ENCODE measurements at regions not wholly inside any gene's neighbourhood (a gene's known extent, or its start where the extent isn't known, plus 50 kb on each side); places are given as distances from the start of the nearest gene placed in this dataset.
"Not testable (repeated sequence)": the region's sequence is repeated elsewhere in the genome, so short reads cannot be mapped to it uniquely, and the experiment has no call there.

DNA sequence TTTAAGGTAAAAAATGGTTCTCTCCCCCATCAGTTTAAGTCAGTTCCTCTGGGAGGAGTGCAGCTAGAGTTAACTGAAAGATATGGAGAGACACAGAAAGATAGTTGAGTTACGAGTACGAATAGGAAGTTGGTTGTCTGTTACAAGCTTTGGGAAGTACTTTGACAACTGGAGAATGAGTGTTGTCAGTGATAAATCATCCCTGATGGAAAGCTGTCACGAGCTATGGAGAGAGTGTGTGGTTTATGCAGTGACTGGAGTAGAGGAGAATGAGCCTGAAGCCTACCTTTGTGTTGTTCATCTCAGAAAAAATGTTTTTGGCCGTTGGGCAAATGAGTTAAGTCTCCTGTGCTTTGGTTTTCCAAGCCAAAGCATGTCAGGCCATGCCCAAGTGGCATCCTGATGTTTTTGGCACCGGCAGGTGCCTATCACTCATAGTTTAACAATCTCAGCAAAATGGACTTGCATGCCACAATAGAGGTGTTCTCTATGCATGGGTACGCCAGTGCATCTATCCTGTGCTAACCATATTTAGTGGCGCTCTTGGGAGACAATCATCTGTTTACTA, 350.2 kb downstream of the IRS2 start:
- DNase-seq (ENCODE audit: low read depth): no peak

DNA sequence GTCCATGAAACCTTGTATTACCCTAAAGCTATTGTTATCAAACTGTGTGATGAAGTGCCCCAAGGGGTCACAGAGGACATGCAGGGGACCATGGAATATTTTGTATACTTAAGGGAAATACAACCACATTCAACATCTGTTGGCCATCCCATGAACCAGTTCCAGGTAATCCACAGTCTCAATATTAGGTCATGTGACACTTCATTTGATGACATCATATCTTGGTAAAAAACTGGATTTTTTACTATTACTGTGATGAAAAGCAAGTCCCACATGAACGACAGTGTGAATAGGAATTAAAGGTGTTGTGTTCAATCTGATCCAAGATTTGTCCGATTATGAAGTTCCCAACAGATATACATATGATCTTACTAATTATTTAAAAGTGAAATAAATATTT, 355.2 kb downstream of the IRS2 start:
- no peak for DNase-seq (ENCODE audit: low read depth)

DNA sequence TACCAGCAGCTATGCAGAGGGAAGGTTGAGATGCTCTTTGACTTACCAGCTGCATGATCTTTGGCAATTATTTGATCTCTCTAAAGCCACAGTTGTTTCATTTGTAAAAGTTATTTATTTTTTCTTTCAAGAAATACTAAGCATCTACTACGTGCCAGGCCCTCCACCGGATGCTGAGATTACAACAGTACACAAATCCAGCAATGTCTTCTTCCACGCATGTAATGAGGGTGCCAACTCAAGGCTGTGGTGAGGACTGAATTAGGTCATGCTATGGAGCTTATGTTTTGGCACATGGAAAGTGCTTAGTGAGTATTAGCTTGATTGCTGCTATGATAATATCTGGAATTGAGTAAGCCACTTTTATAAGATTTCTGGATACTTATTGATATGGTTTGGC, 358.2 kb downstream of the IRS2 start:
- no peak for DNase-seq (ENCODE audit: low read depth)

DNA sequence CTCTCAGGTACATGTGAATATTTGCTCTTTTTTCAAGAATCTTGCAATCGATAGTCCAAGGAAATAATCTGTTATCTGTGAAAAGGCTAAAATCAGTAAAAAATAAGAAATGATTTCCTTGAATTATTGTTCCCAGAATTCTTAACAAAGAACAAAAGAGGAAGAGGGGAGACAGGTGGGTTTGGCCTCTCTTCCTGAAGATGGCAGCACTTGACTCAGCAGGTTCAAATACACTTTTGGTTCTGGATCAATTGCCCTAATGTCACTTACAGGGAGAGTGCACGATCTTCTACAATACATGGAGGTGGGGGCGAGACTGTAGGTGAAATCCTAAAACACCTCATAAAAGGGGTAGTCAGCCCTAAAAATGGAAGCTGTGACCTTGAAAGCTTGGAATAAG, 358.7 kb downstream of the IRS2 start:
- no peak for DNase-seq (ENCODE audit: low read depth)

DNA sequence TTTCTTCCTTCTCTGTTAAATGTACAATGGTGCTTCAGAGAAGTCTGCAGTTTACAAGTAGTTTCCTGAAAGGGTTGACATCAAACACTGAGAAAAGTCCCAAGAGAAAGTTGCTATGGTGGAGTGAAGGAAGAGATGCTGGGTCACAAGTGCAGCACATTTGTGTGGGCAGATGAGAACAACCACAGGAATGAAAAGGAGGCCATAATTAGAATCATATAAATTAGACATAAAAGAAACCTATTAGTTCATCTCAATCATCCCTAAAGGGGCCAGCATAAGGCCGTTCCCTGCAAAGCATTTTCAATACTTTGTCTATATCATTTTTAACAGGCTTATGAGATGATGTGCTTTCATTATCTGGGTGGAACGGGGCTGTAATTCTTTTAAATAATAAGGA, 359.2 kb downstream of the IRS2 start:
- DNase-seq (ENCODE audit: low read depth): no peak

DNA sequence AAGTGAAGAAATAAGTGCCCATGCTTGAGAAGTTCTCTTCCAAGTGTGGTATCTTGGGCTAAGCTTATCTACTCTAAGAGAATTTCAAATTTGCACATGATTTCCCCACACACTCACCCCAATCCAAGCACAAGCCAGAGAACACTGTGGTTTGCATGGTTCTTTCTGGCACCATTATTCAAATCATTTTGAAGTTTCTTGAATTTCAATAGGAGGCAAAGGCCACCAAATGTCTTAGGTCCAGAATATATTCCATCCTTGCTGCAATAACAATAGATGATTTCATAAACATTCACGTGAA, 359.7 kb downstream of the IRS2 start:
- no peak for DNase-seq (ENCODE audit: low read depth)

DNA sequence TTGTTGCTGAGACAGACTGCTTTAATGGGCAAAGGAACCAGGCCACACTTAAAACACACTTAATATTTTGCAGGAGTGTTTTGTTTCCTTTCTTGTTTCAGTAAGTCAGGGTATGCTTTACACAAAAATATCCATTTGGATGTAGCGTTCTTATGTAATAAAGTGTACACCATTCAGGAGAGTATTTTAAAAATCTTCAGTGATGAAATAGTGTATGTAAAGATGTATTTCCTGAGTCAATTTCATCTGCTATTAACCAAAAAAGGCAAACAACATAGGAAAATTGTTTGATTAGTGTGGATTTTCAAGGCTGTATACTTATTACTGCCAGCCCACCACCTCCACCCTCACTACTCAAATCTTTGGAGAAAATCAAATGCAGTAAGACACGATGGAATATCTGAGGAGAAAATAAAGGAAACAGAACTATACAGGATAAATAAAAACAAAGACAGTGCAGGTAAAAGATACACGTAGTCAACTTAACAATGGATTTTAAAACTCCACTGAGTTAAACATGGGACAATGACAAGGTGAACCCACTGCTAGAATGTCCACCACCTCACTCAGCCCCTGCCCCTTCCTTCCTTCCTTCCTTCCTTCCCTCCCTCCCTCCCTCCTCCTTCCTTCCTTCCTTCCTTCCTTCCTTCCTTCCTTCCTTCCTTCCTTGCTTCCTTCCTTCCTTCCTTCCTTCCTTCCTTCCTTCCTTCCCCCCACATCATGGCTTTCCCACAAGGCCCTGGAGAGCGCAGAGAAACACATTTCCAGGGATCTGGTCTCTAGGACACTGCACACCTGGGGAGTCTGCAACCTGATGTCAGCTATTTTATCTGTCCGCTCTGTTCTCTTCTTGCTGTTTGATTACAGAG, 360.3 kb downstream of the IRS2 start:
- DNase-seq (ENCODE audit: low read depth): no peak

DNA sequence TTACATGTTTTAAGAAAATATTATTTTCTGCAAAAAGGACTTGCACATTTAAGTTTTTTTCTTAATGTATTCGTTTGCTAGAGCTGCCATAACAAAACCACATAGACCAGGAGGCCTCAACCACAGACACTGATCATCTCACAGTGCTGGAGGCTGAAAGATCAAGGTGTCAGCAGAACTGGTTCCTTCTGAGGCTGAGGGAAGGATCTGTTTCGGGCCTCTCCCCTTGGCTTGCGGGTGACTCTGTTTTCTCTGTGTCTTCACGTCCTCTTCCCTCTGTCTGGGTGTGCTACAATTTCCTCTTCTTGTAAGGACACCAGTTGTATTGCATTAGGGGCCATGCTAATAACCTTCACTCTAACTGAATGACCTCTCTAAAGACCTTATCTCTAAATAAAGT, 364.2 kb downstream of the IRS2 start:
- no peak for DNase-seq (ENCODE audit: low read depth)

DNA sequence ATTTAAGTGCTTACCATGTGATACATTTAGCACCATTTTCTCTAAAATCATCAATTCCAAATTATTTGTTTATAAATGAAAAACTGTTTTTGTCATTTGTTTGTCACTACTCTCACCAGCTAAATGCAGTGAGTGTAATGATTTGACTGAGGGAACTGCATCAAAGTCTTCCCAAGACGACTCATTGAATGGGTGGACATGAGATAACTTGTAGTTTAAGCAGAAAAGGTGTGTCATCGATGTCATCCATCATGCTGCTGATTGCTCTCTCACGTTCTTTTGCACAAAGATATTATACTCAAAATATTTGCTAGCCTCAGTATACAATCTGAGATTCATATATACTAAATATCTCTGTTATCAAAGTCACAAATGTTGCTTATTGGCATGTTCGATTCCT, 366.5 kb downstream of the IRS2 start:
- DNase-seq (ENCODE audit: low read depth): no peak

DNA sequence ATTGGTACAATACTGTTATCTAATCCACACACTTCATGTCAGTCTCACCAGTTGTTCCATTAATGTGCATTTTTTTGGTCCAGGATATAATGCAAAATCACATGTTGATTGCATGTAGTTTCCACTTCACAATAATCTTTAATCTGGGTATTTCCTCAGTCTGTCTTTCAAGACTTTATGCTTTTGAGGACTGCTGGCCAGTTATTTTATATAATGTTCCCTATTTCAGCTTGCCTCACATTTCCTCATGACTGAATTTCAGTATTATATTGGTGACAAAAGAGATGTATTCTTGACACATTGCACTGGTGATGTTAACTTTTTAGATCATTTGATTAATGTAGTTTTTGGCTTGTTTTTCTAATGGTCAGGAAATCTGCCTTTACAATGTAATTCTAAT, 368.3 kb downstream of the IRS2 start:
- no peak for DNase-seq (ENCODE audit: low read depth)

DNA sequence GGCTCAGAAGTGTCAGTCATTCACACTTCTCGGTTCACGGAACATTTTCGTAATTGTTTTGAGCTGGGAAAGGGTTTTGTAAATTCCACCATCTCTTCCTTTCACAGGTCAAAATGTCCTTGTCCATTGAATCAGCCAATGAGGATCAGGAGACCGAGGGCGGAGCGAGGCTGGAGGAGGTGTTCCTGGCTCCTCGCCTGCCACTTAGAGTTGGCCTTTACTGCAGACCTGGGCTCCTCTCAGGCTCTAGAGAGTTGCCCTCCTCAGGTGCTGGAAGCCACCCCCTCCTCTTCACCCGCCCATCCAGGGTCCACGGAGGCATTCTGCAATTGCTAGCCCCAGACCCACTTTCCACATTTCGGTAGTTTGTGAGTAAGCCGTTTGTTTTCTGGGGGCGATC, 370.4 kb downstream of the IRS2 start:
- no peak for DNase-seq (ENCODE audit: low read depth)

DNA sequence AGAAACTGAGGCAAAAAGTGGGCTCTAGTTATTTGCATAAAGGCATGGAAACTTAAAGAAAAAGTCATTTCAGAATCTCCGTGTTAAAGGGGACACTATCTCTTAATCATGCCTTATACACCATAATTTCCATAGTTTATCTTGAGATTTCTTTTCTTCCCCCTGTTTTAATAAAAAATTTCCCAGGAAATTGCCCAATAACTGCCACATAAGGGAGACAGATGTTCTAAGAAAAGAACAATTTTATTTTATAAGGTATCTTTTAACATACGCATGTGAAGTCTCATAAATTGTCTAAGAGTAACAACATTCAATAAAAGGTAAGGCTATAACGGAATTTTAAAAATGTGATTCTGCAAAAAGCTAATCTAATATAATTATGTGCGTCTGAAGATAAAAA, 371.3 kb downstream of the IRS2 start:
- no peak for DNase-seq (ENCODE audit: low read depth)

DNA sequence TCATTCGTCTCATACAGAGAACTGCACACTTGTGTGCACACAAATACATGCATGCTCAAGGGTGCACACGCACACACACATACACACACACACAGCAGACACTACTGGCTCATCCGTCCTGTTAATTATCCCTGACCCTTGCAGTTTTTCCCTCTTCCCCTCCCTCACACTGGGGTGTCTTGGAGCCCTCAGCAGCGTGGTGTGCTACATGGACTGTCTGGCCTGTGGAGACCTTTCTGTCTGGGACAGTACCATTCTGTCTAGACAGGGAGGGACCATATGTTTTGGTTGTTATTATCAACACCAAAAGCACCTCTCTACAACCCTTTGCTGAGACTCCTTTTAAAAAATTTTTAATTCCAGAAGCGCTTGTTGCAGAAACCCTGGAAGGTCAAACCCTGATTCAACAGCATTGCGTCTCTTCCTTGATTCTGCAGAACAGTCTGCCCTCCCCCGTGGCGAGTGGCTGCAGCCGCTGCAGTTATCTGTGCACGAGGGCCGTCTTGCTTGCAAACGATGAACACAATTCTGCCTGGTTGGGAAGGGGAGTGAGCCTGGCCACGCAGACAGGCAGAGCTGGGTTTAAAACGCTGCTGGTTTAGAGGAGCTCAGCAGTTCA, 374.0 kb downstream of the IRS2 start:
- no peak for DNase-seq (ENCODE audit: low read depth)

DNA sequence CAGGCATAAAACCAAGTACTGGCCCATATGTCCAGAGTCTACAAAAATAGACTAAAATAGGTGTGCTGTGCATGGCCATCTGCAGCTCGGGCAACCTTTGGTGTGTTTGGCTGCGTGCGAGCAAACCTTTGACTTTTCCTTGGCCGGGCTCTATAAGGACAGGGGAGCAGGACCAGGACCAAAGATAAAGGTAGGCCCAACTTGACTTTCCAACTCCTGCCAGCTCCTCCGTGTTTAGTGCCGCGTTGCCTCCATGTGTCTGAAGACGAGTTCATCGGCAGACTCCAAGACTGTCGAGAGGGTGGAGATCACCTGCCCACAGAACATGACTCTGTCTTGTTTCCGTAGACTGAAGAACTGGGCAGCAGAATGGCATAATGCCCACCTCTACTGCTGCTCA, 375.5 kb downstream of the IRS2 start:
- no peak for DNase-seq (ENCODE audit: low read depth)

DNA sequence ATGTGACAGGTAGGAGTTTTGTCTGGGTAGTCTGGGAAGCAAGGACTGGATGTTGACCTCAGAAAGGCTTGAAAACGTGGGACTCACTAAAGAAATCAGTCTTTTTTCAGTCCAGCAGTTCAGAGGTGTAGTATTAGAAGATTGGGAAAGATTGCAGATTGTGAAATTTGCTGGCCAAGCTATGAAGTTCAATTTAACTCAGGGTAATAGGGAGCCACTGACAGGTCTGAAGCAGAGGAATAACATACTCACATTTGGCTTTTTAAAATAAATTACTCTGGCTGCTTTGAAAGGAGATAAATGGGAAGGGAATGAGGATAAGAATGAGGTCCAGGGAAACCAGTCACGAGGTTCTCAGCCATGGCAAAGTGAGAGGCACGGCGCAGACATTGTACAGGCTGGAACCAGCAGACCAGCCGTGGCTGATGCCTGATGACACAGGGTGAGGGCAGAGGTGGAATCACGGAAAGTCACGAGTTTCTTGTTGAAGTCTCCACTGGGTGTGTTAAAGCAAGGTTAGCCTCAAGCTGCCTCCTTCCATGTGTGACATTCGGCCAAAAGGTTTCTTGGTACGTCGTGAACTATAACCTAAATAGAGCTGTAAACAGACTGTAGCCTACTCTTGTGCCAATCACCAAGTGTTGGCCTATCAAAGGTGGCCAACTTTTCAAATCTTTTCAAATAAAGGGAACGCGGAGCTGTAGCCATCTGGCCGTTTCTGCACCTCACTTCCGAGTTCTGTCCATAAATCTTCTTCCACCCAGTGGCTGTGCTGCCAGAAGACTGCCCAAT, 377.6 kb downstream of the IRS2 start:
- DNase-seq (ENCODE audit: low read depth): no peak

DNA sequence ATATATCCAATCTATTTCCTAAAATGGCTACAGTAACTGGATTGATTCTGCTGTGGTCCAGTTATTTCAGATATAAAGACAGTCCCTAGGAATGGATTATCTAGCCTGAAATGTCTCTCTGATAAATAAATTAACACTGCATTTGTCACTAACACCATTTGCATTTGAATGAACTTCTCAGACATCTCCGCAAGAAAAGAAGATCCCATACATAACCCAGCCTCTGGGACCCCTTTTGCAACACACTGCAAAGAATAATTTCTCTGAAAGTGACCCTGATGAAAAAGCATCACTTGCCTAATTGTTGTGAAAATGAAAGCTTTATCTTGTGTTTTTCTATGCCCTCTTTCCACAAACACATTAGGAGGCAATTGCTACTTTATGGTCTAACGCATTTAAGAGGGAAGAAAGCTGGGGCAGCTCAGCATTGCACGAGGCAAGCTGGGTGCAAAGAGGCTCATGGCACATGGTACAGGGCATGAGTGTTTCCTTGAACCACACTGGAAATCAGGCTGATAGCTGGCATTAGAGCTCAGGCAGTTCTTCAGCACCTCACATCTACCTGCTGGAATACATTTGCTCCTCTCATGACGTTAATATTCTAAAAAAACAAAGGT, 379.9 kb downstream of the IRS2 start:
- DNase-seq (ENCODE audit: low read depth): no peak

DNA sequence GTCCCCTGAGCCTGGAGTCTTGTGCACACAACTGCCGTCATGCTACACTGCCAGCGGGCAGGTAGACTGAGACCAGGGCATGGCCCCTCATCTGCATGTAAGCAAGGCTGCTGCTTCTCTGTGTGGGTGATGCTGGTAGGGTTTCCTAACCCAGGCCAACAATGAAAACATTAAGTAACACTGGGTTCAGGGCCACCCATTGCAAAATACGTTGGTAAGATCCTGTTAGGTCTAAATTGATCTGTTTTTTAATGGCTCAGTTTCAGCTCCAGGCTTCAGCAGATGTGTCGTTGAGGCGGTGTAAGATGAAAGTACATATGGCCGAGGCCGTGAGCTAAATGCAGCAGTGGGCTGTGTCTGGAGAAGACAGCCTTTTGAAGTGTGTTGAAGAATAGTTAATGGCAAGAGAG, 383.4 kb downstream of the IRS2 start:
- no peak for DNase-seq (ENCODE audit: low read depth)

DNA sequence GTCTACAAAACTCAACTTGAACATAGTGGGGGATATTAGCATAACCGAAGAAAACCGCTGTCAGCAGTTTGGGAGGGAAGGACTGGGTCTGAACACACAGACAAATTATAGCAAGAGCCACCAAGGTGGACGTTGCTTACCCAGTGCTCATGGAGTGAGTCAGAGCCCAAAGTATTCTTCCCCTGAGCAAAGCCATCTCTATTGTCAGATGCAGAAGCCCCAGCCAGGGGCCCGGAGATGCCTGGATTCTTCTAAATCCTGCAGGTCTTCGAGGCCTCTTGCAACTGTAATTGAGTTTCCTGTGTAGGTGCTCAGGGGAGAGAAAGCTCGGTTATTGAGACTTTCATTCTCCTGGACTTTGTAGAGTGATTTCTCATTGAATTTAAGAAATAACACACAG, 384.5 kb downstream of the IRS2 start:
- DNase-seq (ENCODE audit: low read depth): no peak

DNA sequence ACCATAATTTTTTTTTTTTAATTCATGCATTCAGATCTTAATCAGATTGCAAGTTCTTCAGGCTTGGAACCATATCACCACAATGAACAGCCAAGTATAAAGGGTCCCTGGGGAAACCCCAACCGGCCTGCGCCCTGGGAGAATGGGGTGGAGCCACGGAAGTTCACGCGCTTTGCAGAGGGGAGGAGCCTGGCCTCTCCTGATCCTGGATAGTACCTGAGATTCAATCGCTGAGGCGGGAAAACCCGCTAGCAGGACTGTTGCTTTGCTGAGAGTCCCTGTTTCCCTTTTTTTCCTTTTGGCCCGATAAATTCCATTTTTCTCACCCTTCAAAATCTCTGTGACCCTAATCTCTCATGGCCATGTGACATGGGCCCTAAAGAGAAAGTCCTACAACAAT, 385.1 kb downstream of the IRS2 start:
- no peak for DNase-seq (ENCODE audit: low read depth)

DNA sequence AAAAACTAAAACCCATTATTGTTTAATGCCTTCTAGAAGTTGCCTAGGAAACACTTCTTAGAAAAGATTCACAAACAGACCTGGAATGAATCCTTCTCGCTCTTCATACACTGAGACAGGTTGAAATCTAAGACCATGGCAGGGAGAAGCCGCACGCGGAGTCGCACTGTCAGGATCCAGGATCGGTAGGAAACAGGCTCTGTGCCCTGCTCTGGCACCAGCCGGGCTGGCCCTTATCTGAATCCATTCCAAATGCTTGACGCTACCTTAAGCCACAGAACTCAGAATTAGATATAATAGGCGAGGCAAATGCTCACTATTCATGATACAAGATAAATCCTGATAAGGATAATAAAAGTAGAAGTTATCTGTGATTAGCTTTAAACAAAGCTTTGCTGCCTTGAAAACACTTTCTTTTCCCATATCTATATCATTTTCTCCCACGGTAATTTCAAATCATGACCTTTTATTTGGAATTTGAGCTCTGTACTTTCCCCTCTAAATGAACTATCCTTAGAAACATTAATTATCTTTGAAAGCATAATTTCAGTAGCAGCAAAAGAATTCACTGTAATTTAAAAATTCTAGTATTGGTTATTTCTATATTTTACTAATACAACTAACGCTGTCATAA, 385.6 kb downstream of the IRS2 start:
- DNase-seq (ENCODE audit: low read depth): no peak

DNA sequence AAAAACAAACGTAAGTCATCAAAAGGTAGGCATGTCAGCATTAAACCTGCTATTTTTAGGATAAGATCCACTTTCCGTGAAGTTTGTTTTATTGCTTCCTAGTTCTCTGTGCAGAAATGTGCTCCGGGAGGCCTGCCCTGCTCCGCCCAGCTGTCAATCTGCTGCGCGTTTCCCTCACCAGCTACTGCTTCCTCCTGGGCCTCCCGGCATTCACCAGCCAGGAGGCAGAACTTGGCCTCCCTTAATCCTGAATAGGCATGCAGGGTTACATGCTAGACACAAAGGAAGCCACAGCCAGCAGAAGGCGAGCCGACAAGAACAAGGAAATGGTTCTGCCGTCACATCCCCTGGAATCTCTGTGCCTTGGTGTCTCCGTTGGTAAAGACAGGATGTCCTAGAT, 386.2 kb downstream of the IRS2 start:
- no peak for DNase-seq (ENCODE audit: low read depth)

DNA sequence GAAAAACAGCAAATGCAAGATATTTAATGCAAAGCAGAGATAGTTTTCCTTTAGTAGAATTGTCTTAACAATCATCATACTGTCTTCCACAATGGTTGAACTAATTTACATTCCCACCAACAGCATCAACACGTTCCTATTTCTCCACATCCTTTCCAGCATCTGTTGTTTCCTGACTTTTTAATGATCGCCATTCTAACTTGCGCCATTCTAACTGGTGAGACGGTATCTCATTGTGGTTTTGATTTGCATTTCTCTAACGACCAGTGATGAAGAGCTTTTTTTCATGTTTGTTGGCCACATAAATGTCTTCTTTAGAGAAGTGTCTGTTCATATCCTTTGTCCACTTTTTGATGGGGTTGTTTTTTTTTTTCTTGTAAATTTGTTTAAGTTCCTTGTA, 388.3 kb downstream of the IRS2 start:
- DNase-seq (ENCODE audit: low read depth): not testable (repeated sequence)
